ENCODE measurements at regions not wholly inside any gene's neighbourhood (a gene's known extent, or its start where the extent isn't known, plus 50 kb on each side); places are given as distances from the start of the nearest gene placed in this dataset.
"Not testable (repeated sequence)": the region's sequence is repeated elsewhere in the genome, so short reads cannot be mapped to it uniquely, and the experiment has no call there.

DNA sequence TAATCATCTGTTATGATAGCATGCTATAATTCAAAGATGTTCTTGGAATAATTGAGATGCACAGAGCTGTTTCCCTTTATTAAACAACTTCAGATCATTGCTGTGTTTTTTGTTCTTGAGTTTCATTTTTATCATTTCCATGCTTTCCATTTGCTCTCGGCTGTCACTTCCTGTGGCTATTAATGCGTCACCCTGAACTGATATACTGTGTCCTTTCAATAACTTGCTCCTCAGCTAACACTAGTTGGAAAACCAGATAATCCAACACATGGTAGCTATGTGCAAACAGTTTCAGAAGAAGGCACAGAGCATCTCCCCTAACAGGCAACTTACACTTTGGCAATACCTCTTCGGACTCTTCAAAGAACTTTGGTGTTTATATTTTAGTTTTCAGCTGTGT is 376.0 kb downstream of the GBA3 start:
- DNase-seq: no peak

DNA sequence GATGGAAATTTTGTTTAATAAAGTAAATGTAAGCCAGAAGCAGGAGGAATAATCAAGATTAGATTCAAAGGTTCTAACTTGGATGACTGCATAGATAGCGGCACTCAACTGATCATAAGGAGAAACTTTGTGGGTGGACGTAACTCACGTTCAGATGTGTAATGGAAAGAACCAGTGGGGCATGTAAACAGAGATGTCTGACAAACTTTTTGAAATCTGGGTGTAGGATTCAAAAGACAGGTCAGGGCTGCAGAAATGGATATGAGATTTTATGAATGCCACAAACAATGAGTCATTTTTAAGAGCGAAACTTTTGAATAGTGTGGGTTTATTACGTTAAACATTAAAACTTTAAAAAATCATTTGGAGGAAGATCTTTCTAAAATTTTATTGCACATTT is 375.6 kb downstream of the GBA3 start:
- DNase-seq: no peak

DNA sequence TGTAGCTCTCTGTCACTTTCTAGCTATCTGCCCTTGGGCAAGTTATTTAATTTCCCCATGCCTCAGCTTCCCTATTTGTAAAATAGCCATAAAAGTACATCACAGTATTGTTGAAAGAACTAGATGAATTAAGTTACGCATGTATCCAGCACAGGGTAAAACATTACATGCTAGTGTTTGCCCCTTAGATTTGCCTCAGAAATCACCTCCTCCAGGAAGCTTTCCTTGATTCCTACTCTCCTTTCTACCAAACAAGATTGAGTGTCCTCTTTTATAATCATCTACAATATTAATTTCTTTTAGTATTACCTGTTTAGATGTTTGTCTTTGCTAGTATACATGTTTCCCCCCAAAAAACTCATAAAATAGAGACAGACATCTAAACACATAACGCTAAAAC is 369.5 kb downstream of the GBA3 start:
- no peak for DNase-seq

DNA sequence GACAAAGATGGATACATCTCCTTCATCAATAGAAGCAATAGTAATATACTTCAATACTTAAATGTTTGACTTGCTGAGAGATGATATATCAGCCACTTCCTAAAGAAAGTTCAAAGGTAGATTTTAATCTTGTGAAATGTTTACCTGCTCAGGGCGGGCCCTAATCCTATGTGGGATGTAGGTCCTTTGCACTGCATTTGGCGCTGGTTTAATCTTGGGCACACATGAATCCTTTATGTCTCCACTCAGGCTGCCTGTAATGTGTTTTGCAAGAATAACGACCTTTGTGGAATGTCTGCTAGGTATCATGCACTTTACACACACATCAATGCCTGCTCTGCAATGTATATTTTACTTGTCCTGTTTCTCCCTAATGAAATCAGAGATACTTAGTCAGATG is 368.7 kb downstream of the GBA3 start:
- DNase-seq: no peak

DNA sequence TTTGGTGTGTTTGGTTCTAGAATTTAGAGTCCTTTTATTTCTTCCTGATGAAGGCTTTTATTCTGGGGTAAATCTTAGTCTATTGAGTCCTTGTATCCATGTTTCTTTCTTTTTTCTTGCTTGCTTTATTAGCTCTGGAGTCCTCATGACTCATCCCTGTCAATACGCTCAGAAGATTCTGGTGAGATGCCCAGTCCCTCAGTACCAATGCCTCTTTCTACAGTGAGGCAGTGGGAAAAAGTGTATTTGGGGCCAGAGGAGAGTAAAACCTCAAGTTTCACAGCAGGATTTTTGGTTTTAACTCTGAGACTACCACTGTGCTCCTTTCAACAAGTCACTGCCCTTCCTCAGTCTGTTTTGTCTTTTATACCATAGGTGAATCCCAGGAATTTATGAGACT is 368.0 kb downstream of the GBA3 start:
- no peak for DNase-seq

DNA sequence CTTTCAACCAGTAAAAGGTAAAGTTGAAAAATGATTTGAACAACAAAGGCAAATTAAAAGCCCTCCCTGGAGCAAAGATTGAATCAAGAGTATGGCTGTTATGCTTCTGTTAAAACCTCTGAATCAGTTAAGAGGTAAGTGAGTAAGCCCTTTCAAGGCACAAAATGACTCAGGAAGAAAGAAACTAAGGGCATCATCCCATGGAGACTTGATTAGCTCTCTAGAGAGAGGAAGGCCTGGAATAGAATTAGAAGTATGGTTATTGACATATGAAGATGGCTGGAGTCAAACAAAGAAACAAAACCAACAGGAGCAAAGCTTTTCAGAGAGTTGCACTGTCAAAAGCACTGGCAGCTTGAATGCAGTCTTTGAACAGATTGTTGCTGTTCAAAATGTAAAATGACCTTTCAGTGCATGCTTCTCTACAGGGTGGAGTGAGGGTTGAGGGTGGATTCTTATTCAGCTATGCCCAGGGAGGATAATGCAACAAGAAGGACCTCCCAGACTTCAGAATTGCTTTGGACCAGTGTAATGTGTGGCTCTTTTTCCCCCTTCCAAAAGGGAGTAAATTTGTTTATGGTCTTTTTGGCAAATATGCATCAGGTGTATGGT is 365.5 kb downstream of the GBA3 start:
- no peak for DNase-seq

DNA sequence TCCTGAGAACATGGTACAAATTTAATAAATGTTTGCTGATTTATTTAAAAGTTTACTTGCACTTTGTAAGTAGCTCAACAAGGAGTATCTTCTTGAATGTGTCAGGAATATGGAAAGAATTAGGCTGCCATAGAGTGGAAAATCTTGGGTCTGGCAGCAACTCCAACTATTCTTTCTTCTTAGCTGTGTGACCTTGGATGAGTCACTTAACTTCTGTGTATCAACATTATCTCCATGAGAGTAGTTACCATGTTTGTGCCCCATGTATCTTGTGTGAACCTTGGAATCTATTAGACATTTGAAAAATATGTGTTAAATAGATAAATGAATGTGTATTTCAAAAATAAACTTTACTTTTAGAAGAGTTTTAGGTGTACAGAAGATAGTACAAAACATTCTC is 348.8 kb downstream of the GBA3 start:
- DNase-seq: no peak

DNA sequence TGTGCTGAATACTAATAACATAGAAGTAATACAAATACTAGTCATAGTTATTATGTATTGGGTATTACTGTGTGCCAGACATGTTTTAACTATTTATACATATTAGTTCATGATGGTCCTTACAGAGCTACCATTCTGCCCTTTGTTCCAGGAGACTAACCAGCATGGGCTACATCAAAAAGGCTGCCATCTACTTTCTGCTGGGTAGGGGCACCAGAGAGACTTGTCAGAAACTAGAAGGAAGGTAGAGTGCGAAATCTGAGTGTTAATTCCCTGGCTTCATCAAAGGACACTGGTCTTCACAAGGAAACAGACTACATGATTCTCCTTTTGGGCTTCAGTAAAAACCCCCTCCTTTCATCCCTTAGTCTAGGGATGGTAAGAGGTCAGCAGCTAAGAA is 347.8 kb downstream of the GBA3 start:
- DNase-seq: no peak

DNA sequence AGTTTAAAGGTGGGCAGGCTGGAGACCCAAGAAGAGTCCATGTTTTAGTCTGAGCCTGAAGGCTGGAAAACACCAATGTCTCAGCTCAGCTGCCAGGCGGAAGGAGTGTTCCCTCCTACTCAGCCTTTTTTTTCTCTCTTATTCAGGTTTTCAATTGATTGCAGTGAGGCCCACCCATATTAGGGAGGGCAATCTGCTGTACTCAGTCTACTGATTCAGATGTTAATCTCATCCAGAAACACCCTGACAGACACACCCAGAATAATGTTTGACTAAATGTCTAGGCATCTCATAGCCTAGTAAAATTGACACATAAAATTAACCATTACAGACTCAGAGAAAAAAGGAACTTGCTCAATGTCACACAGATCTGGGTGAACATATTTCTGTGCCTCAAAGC is 347.1 kb downstream of the GBA3 start:
- DNase-seq: no peak

DNA sequence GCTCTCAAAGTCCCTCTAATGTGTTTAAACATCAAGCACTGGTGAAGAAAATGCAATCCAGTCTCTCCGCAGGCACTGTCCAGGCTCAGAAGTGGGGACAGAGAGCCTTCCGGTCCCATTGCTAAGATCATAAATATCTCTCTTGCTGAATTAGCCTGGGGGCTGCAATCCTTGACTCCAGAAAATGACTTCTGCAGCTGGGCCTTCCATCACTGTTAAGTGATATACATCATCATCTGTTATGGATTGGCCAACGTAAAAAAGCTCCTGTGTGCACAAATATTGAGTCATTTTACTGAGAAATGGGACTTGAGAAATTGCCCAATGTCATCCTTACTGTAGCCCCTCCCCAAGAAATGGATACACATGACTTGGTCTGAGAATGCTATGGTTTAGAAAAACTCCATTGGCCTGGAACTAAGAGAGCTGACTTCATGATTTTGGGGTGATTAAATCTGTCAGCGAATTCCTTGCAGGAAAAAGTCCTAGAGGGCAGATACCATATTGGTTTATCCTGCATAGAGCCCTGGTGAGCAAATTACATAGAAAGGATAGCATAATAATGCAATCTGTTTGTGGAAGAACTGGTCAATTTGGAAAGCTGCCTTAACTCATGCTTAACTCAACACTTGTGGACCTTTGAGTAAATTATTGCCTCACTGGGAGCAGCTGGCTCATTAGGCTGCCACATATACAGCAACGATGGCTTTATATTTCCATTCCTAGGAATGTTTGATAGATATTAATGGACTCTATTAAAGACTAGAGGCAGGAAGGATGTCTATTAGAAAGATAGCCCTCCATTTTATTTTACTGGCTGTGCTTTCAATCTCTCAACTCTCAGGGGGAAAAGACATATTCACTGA is 346.1 kb downstream of the GBA3 start:
- no peak for DNase-seq

DNA sequence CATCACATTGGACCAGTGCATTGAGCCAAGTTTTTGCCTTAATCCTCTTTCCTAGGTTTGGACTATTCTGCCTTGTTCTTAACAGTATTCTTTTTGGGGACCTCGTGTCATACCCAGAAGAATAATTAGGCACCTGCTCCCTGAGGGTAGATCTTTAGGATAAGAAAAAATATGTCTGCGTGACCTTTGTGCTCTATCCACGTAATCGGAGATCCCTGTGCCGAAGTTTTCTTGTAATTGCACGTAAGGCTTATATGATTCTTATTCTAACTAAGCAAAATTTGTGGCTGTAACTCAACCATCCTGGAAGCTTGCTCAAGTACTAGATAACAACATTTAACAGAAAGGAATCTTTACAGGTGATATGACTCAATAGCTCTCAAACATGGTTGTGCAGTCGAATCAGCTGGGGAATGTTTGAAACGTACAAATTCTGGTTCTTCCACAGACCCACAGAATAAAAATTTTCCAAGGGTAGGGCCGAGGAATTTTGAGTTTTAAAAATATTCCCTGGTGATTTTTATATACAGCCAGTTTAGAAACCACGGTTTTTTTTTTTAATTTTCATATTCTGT is 344.3 kb downstream of the GBA3 start:
- no peak for DNase-seq

DNA sequence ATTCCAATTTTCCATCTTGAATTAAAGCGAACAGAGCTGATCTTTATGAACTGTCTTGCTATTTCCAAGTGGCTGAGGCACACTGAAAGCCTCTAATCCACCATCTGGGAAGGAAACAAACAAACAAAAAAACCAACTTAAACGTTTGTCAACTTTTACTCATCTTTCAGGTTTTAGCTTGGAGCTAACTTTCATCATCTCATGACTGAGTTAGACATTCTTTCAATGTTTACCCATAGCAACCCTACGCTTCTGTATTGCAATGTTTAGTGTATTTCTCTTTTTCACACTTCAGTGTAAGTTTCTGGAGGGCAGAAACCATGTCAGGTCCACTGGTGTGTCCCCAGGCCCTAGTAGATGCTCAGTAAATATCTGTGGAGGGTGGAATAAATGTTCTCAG is 343.8 kb downstream of the GBA3 start:
- DNase-seq: no peak

DNA sequence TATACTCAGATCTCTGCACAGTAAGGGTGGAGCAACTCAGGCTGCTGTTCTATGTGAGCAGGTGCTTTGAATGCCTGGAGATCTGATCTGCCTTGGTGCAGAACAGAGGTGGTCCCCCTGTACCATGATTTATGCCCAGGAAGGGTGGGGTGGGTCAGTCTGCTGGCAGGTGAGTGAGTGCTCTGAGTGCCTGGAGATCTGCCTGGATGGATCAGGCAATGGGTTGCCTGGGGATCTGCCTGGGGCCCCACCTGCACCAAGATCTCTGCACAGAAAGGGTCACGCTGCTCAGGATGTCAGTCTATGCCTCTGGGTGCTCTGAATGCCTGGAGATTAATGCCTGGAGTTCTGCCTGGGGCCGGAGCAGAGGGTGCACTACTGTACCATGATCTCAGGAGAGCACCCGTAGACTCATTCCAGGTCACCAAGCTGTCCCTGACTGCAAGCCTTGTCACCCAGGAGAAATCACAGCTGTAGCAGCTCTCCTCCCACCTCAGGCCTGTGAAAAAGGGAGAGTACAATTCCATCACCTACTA is 342.9 kb downstream of the GBA3 start:
- DNase-seq: no peak

DNA sequence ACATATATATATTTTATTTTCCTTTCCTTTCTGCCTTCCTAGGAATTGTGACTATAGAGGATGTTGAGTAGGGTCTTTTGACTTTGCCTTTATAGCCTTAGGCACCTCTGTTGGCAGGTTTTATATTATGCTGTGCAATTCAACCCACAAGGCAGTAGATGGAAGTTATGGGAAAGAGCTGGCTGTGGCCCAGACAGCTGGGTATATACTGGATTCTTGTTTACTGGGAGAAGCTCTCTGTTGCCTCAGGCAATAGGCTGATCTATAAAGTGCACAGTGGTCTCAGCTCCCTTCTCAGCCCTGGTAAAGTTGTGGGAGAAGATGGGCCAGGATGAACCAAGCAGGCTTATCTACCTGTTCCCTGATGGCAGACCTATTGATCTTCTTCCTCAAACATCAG is 342.0 kb downstream of the GBA3 start:
- no peak for DNase-seq

DNA sequence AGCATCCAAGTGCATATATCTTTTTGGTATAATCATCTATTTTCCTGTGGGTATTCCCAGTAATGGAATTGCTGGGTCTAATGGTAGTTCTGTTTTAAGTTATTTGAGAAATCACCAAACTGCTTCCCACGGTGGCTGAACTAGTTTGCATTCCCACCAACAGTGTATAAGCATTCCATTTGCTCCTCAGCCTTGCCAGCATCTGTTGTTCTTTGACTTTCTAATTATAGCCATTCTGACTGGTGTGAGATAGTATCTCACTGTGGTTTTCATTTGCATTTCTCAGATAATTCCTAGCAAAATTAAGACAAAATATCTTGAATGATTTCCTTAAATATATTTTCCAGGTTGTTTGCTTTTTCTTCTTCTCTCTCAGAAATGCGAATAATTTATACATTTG is 341.1 kb downstream of the GBA3 start:
- DNase-seq: no peak

DNA sequence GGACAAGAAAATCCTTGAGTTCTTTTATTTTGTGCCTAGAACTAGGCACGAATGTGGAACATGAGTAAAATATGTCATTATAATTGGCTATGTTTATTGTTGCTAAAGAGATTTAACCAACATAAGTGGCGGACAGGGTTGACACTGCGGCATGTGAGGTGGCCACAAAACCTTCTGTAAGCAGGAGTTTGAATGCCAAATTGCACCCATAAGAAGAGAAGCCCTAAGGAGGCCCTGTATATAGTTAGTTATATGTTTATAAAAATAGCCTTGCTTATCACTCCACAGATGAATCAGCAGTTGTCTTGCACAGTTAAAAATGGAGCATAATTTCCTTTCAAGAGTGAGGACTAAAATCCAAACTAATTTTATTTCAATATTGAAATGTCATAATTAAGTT is 336.1 kb downstream of the GBA3 start:
- DNase-seq: no peak

DNA sequence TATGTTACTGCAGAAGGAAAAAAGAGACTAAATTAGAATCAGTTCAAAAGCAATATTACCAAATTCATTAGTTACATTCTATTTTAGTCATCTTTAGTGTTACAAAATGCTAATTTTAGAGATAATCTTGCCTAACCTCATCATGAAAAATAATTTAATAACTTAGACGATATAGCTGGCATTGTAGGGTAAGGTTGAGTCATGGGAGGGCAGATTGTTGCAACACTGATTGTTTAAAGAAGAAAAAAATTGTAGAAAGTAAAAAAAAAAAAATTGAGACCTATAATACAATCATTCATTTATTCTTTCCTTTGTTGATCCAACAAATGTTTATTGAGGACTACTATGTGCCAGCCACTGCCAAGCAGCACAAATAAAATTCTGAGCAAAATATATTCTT is 330.9 kb downstream of the GBA3 start:
- no peak for DNase-seq

DNA sequence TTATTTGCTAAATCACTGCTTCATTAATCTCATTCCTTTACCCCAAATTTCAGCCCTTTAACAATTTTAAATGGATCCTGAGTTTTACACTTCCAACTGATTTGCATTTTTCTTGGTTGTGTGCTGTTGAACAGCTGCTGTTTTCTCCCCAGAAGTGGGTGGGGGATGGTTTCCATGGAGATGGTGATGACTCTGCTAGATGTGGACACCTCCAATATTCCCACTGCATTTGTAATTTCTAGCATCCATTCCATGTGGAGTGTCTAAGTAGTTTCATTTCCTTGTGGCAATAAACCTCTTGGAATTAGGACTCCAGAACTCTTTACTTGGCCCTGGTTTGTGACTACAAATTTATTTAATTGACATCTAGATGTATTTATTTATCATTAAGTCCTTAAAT is 330.4 kb downstream of the GBA3 start:
- DNase-seq: no peak

DNA sequence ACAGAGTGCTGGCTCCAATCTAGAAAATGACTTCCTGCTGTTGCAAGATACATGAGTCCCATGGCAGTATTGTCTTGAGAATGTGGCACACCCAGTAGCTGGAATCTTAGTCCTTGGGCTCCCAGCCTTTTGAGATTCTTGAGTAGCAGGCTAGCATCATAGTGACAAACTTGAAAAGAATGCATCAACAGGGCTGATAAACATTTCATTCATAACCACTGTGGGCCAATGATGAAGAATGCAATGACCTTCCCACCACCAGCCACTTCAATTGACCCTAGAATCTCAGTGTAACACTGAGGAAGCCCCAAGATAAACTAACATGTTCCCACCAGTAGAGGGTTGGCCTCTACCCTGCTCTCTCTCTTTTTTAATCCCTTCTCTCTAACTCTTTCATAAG is 329.3 kb downstream of the GBA3 start:
- no peak for DNase-seq

DNA sequence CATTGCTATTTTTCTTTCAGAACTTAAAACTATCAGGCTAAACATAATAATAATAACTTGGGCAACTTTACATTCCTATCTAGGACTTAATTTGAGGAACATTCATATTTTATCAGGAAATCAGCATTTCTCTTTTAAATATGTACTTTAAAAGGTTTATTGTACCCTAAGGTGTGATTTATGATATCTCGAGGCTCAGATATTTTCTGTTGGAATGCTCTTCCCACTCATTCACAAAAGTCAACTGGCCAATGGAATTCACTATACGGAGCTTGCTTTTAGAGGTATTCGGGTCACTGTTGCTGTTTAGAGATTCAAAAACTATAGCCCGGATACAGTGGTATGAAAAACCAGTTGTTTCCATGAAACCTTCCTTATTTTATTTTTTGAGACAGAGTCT is 328.3 kb downstream of the GBA3 start:
- no peak for DNase-seq

DNA sequence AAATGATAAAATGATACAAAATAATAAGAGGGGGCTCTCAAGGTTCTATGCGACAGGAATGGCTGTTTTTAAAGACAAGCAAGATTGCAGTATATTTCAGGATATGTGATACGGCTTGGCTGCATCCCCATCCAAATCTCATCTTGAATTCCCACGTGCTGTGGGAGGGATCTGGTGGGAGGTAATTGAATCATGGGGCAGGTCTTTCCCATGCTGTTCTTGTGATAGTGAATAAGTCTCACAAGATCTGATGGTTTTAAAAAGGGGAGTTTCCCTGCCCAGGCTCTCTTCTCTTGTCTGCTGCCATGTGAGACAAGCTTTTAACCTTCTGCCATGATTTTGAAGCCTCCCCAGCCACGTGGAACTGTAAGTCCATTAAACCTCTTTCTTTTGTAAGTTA is 327.7 kb downstream of the GBA3 start:
- not testable (repeated sequence) for DNase-seq

DNA sequence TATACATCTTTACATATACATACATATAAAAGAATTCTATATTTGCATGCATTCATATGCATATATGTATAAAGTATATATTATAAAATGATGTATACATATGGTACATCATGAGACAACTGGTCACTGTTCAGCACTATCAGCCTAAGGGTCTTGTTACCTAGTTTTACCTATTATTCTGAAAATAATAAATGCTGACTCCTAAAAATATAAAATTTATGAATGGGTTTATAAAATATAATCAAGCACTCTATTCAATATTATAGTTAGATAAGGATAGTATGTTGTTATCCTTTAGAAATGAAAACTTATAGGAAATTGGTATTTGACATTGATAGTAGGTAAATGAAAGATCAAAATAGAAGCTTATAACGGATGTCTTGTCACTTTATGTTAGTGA is 324.2 kb downstream of the GBA3 start:
- no peak for DNase-seq

DNA sequence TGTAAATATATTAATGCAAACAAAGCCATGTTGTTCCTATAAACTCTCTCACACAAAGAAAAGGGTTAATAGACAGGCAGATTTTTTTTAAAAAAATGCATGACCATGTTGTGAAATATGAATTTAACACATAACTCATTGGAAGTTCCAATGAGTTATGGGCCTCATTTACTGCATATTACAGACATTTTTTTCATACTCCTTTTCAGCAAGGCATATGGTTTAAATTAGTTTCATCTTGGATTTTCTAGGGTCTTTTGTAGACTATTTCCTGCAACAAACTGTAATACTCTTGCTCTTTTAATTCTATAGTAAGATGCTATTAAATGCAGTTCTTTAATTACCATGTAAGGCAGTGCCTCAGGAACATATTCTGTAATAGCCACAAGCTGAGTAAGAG is 323.1 kb downstream of the GBA3 start:
- DNase-seq: no peak

DNA sequence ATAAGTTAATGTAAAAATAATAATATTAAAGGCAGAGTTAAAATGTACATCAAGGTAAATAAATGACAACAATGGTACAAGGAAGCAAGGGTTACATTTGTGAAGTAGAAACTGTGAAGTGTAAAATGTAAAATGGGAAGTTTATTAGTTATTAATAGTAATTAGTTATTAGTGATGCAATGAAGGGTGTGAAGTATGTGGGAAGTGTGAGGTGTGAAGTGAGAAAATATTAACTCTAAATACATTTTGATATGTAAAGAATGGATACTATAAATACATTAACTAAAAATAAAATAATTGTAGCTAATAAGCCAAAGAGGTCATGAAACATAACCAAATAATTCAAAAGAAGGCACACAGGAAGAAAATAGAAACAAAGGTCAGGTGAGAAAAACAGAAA is 316.4 kb downstream of the GBA3 start:
- no peak for DNase-seq

All from stimulated activated CD4-positive, alpha-beta T cell treated with anti-CD3 and anti-CD28 coated beads, Interleukin-12 subunit alpha, Interleukin-12 subunit beta, amount 100 ng/mL, for 4 hours (primary cell).